ENCODE measurements at regions not wholly inside any gene's neighbourhood (a gene's known extent, or its start where the extent isn't known, plus 50 kb on each side); places are given as distances from the start of the nearest gene placed in this dataset.

DNA sequence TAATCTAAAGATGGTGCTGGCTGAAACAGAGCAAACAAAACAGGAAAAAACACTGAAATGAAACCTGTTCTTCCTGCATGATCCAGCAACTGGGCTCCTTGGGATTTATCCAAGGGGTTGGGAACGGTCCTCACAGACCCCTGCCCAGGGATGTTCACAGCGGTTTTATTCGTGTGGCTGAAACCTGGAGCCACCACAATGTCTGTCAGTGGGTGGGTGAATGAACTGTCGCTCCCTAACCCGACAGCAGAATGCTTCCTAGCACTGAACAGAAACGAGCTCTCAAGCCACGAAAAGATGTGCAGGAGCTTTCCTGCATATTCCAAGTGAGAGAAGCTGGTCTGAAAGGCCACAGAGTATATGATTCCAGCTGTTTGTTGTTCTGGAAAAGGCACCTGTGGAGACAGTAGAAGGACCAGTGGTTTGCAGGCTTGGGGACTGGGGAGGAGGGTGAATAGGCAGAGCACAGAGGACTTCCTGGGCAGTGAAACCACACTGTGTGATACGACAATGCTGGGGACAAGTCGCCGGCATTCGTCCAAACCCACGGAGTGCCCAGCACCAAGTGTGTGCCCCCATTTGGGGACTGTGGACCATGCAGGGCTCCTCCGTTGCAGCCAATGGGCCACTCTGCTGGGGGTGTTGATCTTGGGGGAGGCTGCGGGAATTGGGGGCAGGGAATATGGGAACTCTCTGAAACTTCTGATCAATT lies 73.9 kb downstream of the TEX29 start:
- no peak for DNase-seq

DNA sequence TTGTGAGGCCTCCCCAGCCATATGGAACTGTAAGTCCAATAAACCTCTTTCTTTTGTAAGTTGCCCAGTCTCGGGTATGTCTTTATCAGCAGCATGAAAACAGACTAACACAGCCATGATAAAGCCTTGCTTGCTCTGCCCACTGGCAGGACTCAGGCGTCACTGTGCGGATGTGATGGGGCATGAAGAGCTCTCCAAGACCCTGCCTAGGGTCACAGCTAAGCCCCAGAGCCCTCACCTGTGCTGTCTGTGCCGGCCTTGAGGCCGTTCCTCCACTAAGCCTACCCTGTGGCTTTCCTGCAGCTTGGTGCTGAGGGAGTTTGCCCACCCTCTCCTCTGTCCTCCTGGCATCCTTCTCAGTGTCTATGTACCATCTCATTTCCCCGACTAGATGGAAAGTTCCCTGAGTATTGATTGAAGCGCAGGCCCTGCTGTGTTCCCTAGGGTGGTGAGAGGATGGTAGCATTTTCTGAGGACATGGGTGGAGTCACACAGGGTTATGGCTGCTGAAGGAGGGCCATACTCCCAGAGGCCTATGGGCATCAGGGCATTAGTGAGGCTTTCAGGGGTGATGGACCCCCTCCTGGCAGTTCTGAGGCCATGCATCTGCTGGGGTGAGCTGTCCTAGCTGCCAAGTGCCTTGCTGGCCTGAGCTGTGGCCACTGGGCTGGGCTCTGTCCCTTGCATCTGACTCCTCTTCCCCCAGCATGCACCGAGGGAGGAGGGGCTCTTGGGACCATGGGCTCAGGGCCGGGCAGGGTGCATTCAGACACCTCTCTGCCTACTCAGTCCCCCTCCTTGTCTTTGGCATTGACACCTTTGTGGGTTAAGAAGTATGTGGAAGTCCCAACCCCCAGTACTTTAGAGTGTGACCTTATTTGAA lies 75.3 kb downstream of the TEX29 start:
- DNase-seq, result no peak

DNA sequence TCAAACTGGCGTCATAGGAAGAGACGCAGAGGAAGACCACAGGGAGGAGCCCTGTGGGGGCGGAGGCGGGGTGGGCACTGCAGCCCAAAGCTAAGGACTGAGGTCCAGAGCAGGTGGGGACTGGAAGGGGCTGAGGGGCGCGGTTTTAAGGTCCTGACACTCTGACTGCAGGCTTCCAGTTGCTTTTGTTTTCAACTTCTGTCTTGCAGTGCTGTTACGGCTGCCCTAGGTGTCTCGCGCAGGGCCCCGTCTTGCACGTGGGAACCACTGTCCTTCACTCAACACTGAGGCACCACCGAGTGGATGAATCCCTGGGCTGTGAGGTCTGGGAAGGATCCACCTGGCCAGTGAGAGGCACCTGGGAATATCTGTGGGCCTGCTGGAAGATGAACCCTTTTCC lies 76.0 kb downstream of the TEX29 start:
- DNase-seq, result no peak

DNA sequence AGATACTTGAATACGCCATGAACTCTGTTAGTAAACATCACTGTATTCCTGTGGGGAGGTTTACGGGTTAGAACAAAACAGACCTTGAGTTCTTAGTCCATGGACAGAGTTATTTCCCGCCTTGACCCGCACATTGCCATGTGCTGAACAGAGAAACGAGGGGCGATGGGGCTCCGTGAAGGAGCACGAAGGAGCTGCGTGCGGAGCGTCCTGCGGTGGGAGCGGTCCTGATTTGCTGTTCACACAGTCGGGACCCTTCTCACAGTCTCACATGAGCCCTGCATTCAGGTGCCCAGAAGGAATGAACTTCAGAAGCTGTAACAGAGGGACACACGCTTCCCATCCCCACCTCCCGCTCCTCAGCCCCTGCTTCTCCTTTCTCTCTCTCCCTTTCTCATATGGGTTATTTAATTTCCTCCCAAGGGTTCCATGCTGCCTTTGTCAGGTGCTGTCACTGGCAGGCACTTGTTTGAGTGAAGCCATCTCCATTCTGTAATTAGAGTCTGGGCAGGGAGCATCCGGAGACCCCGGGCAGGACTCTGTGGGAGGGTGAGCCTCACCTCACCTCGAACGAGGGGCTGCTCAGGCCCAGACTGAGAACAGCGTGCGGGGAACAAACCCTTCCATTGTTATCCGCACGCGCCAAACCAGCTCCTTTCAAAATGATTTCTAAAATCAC lies 76.9 kb downstream of the TEX29 start:
- DNase-seq, result no peak

DNA sequence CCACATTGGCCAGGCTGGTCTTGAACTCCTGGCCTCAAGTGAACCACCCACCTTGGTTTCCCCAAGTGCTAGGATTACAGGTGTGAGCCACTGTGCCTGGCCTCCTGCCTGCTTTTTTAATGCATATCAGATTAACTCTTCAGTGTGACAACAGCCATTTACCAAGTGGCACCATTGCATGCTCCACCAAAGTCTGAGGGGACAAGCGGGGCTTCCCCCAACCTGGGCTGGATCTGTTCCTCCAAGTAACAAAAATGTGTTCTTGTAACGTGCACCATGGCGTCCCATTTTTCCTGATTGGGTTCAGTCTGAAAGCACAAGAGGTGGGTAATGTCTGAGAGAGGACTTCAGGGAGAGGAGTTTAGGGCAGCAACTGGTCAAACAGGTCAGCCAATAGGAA lies 77.8 kb downstream of the TEX29 start:
- no peak for DNase-seq

DNA sequence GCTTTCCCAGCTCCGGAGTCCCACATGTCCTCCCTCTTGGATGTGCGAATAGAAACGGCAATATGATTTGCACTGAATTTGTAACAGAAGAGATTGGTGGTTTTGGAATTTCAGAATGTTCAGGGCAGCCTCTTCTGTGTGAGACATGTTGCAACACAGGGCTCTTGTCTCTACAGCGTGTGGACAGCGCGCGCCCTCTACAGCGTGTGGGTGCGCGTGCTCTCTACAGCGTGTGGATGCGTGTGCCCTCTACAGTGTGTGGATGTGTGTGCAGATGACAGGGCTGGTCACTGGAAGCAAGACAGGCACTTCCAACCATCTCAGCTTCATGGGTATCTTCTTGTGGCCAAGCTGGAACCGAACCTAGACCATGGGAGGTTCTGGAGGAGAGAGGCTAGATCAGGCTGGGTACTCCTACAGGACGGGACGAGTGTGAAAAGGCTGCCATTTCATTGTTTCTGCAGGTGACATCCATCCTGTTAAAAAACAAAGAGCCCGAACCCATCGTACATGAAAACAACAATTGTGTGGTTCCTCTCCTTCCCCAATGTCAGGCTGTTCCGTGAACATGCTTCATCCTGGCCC lies 78.4 kb downstream of the TEX29 start:
- no peak for DNase-seq

DNA sequence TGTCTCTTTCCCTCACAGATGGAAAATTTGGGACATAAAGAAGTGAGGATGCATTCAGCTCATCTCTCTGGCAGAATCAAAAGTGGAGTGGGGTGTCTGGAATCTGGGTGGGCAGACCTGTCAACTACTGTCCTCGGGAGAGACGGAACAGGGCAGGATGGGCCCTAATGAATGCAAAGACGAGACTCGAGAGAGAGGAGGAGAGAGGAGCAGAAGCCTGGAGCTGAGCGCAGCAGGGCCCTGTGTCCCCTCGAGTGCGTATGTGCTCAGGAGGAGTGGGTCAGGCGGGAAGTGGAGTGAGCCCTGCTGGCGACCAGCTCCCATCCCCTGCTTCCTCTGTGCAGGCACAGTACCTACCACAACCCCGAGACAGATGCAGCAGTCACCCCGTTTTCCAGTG lies 78.9 kb downstream of the TEX29 start:
- DNase-seq, result no peak

DNA sequence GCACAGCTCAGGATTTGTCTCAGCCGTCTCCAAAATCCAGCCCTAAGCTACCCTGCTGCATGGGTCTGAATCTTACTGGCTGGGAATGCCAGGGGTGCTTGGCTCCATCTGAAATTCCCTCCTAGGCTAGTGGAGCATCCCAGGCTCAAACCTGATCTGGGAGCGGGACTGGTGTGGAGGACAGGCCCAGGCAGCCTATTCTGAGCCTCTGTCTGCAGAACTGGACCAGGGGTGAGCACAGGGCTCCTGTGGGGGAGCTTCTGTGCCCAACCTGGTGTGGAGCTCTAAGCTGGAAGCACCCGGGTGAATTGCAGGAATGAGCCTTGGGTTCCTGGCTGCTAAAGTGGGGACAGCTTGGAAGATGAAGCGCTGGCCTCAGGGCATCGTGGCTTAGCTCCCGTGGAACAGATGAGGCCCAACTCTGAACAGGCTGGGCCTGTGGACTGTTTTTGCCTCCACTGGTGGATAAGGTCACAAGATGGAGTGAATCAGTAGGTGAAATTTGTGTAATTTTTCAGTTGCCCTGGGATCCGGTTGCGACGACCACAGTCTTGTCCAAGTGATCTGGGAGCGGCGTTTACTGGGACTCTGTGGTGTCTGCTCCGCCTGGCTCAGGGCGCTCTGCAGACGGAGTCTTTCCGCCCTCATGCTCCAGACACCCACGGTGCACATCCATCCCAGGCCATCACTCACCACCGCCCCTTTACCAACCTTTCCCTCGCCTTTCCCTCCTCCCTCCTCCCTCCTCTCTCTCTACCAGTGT lies 79.5 kb downstream of the TEX29 start:
- no peak for DNase-seq

DNA sequence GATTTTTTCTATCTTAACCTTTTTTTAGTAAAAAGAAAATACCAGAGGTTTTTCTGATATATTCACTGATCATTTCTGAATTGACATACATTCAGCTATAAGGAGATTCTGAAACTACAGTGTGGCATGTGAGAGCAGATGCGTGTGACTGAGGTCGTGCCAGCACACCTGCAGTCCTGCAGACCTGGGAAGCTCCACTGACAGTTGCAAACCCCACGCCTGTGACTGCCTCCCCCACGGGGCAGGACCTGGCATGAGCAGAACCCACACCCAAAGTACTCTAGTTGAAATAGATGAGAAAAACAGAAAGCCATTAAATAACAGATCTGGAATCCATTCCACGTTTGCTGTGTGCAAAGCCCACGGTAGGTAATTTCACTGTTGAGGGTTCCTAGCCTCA lies 80.7 kb downstream of the TEX29 start:
- no peak for DNase-seq

DNA sequence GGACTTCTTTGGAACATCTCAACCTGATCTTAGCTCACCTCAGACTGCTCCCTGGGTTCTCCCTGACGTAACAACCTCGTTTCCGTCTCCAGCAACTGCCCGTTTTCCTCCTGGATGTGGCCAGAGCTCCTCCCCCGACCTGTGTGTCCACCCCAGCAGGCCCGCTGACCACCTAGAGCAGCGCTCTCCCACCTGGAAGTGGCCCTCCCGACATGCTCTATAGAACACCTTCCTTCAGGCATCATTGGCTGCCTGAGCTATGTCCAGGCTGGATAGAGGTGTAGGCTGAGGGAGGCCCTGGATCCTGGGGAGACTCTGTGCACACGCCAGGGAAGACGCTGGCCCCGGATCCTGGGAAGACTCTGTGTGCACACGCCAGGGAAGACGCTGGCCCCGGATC lies 81.3 kb downstream of the TEX29 start:
- no peak for DNase-seq

DNA sequence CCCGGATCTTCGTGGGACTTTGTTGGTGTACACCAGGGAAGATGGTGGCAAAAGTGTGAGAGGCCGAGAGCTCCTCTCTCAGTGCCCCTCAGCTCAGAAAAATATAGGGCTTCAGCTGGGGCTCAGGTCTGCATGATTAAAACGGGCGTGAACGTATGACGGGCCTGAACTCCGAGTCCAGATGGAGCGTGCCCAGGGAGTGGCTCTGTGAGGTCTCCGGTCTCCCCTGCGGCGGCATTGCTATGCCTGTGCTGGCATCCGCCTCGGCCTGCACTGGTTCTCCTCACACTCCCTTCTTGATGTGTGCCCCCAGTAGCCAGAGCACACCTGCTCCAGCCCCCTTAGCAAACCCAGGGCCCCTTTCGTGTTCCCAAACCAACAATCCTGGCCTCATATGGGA lies 82.0 kb downstream of the TEX29 start:
- DNase-seq, result no peak

DNA sequence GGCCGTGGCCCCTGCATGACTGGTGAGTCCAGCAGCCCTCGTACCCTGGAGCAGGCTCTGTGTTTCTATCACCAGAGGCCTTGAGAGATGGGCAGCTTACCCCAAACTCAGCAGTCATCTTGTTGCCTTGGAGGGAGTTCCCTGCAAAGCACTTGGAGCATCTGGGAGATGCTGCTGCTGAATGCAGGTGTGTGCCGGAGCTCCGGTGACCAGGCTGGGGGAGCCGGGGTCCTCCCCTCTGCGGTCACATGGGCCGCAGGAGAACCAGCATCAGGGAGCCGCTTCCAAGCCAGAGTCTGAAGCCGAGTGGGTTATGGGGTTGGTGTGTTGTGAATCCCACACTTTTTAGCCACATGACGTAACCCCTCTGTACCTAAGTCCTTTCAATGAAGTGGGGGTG lies 82.8 kb downstream of the TEX29 start:
- DNase-seq, result no peak

DNA sequence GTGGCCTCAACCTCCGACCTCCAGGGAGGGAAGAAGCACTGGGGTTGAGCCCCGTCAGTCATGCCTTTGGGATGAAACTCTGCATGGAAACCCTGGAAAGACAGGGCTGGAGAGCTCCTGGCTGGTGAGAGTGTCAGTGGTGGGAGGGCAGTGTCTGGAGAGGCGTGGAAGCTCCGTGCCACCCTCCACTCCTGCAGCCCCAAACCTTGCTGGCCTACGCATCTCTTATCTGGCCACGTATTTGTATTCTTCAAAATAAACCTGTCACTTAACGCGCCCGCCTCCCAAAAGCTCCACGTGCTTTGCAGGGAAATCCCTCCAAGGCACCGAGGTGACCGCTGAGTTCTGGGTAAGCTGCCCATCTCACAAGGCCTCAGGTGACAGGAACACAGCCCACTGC lies 84.3 kb downstream of the TEX29 start:
- no peak for DNase-seq

DNA sequence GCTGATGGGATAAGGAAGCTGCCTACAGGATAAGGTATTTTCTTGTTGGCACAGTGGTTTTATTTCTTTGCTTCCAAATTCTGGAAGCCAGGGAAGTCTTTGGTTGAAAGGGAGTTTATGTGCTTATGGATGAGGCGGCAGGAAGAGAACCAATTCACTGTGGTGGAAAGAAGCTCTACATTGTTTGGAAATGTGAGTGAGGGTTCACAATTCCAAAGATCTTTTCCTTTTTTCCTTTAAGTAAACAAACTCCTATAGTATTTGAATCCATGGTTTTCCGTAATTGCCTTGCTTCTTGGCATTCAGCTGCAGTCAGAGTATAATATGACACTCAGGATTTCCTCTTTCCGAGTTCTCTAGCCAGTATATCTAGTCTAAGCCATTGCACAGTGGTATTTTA lies 86.2 kb downstream of the TEX29 start:
- no peak for DNase-seq

DNA sequence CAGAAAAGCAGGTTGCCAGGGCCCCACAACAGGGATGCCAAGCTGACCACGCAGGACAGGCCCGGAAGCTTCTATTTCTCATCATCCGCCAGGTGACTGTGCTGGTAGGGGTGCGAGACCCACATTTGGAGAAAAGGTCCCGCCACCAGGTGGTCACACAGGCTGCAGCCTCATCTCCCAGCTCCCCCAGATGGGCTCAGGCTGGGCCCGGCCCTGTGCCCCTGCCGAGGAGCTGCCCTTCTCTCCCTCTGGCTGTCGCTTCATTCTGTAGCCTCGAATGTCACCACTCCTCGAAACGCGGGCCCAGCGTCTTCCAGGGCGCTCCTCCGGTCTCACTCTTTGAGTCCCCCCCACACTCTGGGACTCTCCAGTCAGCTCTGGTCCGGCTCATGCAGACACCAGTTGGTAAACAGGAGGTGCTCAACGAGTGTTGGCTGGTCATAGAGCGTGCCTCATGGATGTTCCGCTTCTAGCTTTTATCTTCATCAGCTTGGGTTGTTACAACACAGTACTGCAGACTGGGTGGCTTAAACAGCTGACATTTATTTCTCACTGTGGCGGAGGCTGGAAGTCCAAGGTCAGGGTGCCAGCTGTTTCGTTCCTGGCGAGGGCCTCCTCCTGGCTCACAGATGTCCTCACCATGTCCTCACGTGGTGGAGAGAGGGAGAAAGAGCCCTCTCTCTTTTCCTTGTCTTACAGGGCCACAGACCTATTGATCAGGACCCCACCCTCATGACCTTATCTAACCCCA lies 87.1 kb downstream of the TEX29 start:
- DNase-seq, result no peak

DNA sequence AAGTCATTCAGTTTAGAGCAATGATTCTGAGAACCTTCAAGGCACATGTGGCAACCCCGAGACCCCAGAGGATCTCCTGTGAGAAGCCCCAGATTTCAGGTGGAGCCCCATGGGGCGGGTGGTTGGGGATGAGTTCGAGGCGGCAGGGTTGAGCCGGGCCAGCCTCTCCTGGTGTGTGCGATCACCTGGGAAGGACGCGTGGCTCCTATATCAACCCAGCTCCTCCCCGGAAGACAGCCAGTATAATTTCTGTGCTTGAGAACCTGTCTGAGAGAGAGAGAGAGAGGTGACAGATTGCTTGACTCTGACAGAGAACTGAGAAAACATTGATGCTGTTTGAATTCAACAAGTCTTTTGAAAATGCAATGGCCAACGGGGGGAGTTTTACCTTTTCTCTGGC lies 89.0 kb downstream of the TEX29 start:
- DNase-seq, result no peak

DNA sequence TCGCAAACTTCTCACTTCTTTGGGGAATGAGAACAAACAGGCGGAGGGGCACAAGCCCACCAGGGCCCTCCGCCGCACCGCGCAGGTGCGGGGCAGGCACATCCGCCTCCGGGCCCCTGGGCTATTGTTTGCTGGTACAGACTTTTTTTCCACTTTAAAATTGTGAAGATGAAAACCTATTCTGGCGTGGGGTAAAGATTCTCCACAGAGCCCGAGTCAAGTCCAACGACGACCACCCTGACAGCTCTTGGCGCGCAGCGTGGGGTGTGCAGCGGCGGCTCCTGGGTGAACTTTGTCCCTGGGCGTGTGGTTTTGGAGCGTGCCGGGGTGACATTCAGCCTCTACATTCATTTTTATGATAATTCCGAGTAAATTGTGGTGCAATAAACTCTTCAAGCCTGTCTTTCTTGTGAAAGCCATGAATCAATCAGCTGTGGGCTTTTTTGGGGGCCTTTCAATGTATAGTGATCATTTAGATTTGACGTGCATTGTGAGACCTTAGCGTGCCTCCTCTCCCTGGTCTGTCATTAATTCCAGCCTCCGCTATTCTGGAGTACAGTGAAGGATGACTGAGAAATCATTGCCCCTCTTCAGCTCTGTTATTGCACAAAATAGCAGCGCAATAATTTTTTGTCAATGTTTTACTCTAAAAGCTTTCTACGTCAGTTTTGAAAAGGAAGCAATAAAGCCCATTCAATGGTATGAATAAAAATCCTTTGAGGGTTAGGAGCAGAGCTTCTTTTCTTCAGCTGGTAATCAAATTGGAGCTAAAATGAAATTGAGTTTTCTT lies 90.0 kb downstream of the TEX29 start:
- no peak for DNase-seq

DNA sequence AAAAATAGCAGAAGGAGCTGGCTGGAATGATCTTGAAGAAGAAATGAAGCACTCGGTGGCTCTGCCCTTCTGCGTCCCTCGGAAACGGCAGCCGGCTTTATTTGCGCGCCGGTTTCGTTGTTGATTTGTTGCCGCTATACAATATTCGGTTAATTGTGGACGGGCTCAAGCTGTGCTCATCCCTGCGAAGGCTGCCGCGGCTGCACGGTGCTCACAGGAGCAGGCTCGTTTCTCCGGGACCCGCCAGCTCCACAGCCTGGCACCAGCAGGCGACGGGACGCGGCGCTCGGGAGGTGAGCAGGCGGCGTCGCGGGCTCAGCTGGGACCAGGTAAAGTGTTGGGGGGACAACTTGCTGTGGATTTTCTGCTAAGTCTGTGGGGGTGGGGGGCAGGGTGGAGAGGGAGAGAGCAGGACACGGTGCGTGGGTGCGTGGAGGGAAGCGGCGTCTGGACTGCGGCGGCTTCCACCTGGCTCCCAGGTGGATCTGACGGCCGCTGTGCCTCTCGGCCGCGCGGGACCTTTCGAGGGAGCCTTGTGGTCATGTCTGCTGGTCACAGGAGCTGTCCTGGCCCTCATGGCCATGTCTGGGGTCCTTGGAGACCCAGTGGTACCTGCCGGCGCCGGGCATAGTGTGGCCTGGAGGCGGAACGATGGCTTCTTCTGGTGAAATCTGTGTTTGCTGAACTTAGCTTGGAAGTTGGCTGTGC lies 90.9 kb downstream of the TEX29 start:
- no peak for DNase-seq

DNA sequence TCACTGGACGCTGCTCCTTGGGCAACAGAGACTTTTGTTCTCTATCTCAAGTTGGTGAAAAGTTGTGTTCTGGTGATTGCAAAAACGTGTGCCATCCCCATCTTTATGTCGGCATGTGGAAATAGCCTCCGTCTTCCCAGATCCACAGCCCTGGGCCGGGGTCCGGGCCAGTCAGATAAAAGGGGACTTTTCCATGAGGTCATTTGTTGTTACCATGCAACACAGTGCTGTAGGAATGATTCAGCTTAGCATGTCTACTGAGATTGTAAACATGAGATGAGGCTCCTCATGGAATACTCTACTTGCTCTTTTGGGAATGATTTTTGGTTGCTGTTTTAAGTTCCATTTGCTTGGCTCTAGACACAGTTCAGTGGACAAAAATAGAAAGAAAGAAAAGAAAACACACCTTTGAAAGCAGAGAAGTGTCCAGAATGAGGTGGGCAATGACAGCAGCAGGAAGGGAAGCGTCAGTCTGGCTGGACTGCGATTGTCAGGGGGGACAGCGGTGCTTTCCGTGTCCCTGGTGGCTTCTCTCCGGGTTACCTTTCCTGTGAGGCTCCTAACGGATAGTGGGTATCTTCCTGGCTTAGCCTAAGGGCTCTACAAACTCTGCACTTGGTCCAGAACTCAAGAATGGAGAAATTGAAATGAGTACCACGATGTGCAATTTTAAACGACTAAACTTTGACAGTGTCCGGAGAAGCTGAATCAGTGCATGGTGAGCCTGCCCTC lies 91.6 kb downstream of the TEX29 start:
- DNase-seq, result no peak
